K562 (cell line): ENCODE measurements at regions not wholly inside any gene's neighbourhood (a gene's known extent, or its start where the extent isn't known, plus 50 kb on each side); places are given as distances from the start of the nearest gene placed in this dataset.
A peak's percentile ranks its signal among the peaks of the same experiment; 100 is the strongest.

Source experiments
- CHCHD3 ChIP-seq: fragments of 250-450 bp; sonication (Bioruptor Pico); IDR thresholded peaks from 2 replicates; pipeline ENCODE4 v2.1.2; 2022; ENCODE audit warnings: mild to moderate bottlenecking
- HMG20A ChIP-seq: fragments of 450-650 bp; formaldehyde crosslinking; conservative IDR thresholded peaks from 2 replicates; pipeline ENCODE4 v1.4.0; 2020; ENCODE audit warnings: mild to moderate bottlenecking, mixed read lengths
- MEIS2 ChIP-seq: fragments of 450-650 bp; IDR thresholded peaks from 2 replicates; pipeline ENCODE4 v1.6.1; 2014; ENCODE audit warnings: mild to moderate bottlenecking; ENCODE audit not compliant: partially characterized antibody
- NFATC3 ChIP-seq: fragments of 450-650 bp; IDR thresholded peaks from 2 replicates; pipeline ENCODE4 v1.6.1; 2017; ENCODE audit warnings: mild to moderate bottlenecking
- NFIC ChIP-seq: fragments of 450-650 bp; IDR thresholded peaks from 2 replicates; pipeline ENCODE4 v1.6.1; 2017; ENCODE audit warnings: mild to moderate bottlenecking, inconsistent platforms
- PRPF4 ChIP-seq: fragments of 200-400 bp; formaldehyde crosslinking; IDR thresholded peaks from one replicate; pipeline ENCODE4 v1.6.1; 2017; ENCODE audit warnings: low read length, low read depth, mild to moderate bottlenecking; ENCODE audit not compliant: insufficient read depth, poor library complexity, severe bottlenecking
- SMARCE1 ChIP-seq: fragments of 450-650 bp; IDR thresholded peaks from 2 replicates; pipeline ENCODE4 v1.7.1; 2016; ENCODE audit warnings: mild to moderate bottlenecking
- TF ChIP-seq, protein P1 (sequence below): sonication (generic); formaldehyde crosslinking; IDR thresholded peaks from 2 replicates; pipeline ENCODE4 v1.8.0; 2023; ENCODE audit warnings: mild to moderate bottlenecking, missing genetic modification reagents
- TF ChIP-seq, protein P2 (sequence below), 2 experiments: fragments of 450-650 bp in 1 of 2; sonication (generic) in 1 of 2; formaldehyde crosslinking in 1 of 2; IDR thresholded peaks; 2 replicates each; pipeline versions ENCODE4 v1.7.1 to v1.9.0; 2016 to 2022; ENCODE audit warnings: inconsistent platforms in 1 of 2, mild to moderate bottlenecking in 1 of 2, missing genetic modification reagents in 1 of 2
- TF ChIP-seq, protein P3 (sequence below): sonication (generic); IDR thresholded peaks from 2 replicates; pipeline ENCODE4 v1.6.1; 2016
- TF ChIP-seq, protein P4 (sequence below): fragments of 250-450 bp; sonication (Bioruptor Pico); IDR thresholded peaks from 2 replicates; pipeline ENCODE4 v1.8.0; 2022; ENCODE audit warnings: moderate library complexity, mild to moderate bottlenecking, inconsistent platforms
- TF ChIP-seq, protein P5 (sequence below): sonication (generic); formaldehyde crosslinking; IDR thresholded peaks from 2 replicates; pipeline ENCODE4 v1.8.0; 2022; ENCODE audit warnings: missing genetic modification reagents, mild to moderate bottlenecking, borderline replicate concordance

DNA sequence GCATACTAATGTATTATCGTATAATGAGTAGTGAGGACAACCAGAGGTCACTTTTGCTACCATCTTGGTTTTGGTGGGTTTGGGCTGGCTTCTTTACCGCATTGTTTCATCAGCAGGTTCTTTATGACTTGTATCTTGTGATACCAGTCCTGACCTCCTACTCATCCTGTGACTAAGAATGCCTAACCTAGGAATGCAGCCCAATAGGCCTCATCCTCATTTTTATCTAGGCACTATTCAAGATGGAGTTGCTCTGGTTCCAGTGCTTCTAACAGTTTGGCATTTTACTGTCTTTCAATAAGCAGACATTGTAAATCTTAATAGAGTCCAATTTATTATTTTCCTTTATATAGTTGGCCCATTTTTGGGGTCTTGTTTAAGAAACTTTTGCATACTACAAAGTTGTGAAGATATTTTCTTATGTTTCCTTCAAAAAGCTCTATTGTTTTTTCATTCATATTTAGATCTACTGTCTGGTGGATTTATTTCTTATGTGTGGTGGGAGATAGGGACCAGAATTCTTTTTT is 60.8 kb upstream of the RNU6-1 start (continued):
- TF ChIP-seq, protein P1, sequence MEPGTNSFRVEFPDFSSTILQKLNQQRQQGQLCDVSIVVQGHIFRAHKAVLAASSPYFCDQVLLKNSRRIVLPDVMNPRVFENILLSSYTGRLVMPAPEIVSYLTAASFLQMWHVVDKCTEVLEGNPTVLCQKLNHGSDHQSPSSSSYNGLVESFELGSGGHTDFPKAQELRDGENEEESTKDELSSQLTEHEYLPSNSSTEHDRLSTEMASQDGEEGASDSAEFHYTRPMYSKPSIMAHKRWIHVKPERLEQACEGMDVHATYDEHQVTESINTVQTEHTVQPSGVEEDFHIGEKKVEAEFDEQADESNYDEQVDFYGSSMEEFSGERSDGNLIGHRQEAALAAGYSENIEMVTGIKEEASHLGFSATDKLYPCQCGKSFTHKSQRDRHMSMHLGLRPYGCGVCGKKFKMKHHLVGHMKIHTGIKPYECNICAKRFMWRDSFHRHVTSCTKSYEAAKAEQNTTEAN (CRISPR knock-in tag) = no peak
- TF ChIP-seq NFATC3 = no peak
- no peak for TF ChIP-seq SMARCE1
- TF ChIP-seq, protein P2, sequence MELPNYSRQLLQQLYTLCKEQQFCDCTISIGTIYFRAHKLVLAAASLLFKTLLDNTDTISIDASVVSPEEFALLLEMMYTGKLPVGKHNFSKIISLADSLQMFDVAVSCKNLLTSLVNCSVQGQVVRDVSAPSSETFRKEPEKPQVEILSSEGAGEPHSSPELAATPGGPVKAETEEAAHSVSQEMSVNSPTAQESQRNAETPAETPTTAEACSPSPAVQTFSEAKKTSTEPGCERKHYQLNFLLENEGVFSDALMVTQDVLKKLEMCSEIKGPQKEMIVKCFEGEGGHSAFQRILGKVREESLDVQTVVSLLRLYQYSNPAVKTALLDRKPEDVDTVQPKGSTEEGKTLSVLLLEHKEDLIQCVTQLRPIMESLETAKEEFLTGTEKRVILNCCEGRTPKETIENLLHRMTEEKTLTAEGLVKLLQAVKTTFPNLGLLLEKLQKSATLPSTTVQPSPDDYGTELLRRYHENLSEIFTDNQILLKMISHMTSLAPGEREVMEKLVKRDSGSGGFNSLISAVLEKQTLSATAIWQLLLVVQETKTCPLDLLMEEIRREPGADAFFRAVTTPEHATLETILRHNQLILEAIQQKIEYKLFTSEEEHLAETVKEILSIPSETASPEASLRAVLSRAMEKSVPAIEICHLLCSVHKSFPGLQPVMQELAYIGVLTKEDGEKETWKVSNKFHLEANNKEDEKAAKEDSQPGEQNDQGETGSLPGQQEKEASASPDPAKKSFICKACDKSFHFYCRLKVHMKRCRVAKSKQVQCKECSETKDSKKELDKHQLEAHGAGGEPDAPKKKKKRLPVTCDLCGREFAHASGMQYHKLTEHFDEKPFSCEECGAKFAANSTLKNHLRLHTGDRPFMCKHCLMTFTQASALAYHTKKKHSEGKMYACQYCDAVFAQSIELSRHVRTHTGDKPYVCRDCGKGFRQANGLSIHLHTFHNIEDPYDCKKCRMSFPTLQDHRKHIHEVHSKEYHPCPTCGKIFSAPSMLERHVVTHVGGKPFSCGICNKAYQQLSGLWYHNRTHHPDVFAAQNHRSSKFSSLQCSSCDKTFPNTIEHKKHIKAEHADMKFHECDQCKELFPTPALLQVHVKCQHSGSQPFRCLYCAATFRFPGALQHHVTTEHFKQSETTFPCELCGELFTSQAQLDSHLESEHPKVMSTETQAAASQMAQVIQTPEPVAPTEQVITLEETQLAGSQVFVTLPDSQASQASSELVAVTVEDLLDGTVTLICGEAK (IDR thresholded peaks at IDR 0.05) = no peak
- TF ChIP-seq, protein P2 (CRISPR knock-in tag; IDR thresholded peaks at IDR 0.05) = no peak
- no peak for TF ChIP-seq PRPF4
- TF ChIP-seq MEIS2 = no peak
- TF ChIP-seq, protein P3, sequence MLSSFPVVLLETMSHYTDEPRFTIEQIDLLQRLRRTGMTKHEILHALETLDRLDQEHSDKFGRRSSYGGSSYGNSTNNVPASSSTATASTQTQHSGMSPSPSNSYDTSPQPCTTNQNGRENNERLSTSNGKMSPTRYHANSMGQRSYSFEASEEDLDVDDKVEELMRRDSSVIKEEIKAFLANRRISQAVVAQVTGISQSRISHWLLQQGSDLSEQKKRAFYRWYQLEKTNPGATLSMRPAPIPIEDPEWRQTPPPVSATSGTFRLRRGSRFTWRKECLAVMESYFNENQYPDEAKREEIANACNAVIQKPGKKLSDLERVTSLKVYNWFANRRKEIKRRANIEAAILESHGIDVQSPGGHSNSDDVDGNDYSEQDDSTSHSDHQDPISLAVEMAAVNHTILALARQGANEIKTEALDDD = peak; percentile 62
- peak; percentile 37; the same call in 1 of the 2 replicates for TF ChIP-seq HMG20A
- no peak for TF ChIP-seq CHCHD3 (CRISPR knock-in tag)
- TF ChIP-seq, protein P4, sequence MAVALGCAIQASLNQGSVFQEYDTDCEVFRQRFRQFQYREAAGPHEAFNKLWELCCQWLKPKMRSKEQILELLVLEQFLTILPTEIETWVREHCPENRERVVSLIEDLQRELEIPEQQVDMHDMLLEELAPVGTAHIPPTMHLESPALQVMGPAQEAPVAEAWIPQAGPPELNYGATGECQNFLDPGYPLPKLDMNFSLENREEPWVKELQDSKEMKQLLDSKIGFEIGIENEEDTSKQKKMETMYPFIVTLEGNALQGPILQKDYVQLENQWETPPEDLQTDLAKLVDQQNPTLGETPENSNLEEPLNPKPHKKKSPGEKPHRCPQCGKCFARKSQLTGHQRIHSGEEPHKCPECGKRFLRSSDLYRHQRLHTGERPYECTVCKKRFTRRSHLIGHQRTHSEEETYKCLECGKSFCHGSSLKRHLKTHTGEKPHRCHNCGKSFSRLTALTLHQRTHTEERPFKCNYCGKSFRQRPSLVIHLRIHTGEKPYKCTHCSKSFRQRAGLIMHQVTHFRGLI = peak; percentile 97
- TF ChIP-seq, protein P5, sequence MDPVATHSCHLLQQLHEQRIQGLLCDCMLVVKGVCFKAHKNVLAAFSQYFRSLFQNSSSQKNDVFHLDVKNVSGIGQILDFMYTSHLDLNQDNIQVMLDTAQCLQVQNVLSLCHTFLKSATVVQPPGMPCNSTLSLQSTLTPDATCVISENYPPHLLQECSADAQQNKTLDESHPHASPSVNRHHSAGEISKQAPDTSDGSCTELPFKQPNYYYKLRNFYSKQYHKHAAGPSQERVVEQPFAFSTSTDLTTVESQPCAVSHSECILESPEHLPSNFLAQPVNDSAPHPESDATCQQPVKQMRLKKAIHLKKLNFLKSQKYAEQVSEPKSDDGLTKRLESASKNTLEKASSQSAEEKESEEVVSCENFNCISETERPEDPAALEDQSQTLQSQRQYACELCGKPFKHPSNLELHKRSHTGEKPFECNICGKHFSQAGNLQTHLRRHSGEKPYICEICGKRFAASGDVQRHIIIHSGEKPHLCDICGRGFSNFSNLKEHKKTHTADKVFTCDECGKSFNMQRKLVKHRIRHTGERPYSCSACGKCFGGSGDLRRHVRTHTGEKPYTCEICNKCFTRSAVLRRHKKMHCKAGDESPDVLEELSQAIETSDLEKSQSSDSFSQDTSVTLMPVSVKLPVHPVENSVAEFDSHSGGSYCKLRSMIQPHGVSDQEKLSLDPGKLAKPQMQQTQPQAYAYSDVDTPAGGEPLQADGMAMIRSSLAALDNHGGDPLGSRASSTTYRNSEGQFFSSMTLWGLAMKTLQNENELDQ (CRISPR knock-in tag) = no peak
- no peak for TF ChIP-seq NFIC
